SK-N-SH treated with all-trans-retinoic acid at 6 μM for 48 hours (cell line): ENCODE measurements at regions not wholly inside any gene's neighbourhood (a gene's known extent, or its start where the extent isn't known, plus 50 kb on each side); places are given as distances from the start of the nearest gene placed in this dataset.

Experiments used
- GLIS3 ChIP-seq: fragments of 250-450 bp; sonication (Bioruptor Pico); IDR thresholded peaks from 2 replicates; pipeline ENCODE4 v1.5.0; 2020; ENCODE audit warnings: mild to moderate bottlenecking, moderate library complexity
- ISL1 ChIP-seq: fragments of 250-450 bp; sonication (Bioruptor Pico); IDR thresholded peaks from 2 replicates; pipeline ENCODE4 v2.1.2; 2022; ENCODE audit warnings: mild to moderate bottlenecking, moderate library complexity
- RARB ChIP-seq: fragments of 250-450 bp; sonication (Bioruptor Pico); IDR thresholded peaks from 2 replicates; pipeline ENCODE4 v1.8.0; 2021; ENCODE audit warnings: mild to moderate bottlenecking, moderate library complexity
- ZFP3 ChIP-seq: fragments of 250-450 bp; sonication (Bioruptor Pico); IDR thresholded peaks from 2 replicates; pipeline ENCODE4 v1.5.0; 2020; ENCODE audit warnings: mild to moderate bottlenecking, moderate library complexity
- ZNF565 ChIP-seq: fragments of 450-650 bp; formaldehyde crosslinking; conservative IDR thresholded peaks from 2 replicates; pipeline ENCODE4 v1.5.0; 2020; ENCODE audit warnings: low read depth, mild to moderate bottlenecking, moderate library complexity
- TF ChIP-seq, protein P1 (sequence below): fragments of 250-450 bp; sonication (Bioruptor Pico); IDR thresholded peaks from 2 replicates; pipeline ENCODE4 v1.5.1; 2021; ENCODE audit warnings: mild to moderate bottlenecking, moderate library complexity

DNA sequence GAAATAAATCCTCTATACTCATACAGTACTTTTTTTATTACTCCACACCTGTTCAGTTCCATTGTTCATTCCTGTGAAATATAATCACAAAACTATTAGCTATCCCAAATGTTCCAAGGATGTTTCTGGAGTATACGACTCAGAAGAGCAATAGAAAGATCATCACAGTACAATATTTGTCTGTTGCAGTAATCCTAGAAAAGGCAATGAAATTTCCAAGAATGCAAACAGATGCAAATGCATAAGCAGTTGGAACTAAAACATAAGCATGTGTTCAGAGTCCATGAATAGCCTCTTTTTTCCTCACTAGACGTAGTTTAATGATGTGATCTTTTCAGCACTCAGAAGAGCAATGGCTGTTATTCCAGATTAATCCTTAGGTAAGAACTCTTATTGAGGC lies 55.2 kb downstream of the RTL3 start:
- TF ChIP-seq GLIS3 (no peak), RARB (CRISPR knock-in tag) (no peak), ZFP3 (no peak), ISL1 (no peak), ZNF565 (CRISPR knock-in tag) (no peak)
- TF ChIP-seq, protein P1, sequence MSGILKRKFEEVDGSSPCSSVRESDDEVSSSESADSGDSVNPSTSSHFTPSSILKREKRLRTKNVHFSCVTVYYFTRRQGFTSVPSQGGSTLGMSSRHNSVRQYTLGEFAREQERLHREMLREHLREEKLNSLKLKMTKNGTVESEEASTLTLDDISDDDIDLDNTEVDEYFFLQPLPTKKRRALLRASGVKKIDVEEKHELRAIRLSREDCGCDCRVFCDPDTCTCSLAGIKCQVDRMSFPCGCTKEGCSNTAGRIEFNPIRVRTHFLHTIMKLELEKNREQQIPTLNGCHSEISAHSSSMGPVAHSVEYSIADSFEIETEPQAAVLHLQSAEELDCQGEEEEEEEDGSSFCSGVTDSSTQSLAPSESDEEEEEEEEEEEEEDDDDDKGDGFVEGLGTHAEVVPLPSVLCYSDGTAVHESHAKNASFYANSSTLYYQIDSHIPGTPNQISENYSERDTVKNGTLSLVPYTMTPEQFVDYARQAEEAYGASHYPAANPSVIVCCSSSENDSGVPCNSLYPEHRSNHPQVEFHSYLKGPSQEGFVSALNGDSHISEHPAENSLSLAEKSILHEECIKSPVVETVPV: no peak
